ENCODE measurements at regions not wholly inside any gene's neighbourhood (a gene's known extent, or its start where the extent isn't known, plus 50 kb on each side); places are given as distances from the start of the nearest gene placed in this dataset.

GRCh38 chr18:43934781-43935471 lies 657.6 kb upstream of the SYT4 start:
- no peaks in the 10 kb centered on the region for H3K4me1 ChIP-seq (ENCODE audit: insufficient read depth, low read length)
- CTCF ChIA-PET = no interaction called here
- TF ChIP-seq, protein P1, sequence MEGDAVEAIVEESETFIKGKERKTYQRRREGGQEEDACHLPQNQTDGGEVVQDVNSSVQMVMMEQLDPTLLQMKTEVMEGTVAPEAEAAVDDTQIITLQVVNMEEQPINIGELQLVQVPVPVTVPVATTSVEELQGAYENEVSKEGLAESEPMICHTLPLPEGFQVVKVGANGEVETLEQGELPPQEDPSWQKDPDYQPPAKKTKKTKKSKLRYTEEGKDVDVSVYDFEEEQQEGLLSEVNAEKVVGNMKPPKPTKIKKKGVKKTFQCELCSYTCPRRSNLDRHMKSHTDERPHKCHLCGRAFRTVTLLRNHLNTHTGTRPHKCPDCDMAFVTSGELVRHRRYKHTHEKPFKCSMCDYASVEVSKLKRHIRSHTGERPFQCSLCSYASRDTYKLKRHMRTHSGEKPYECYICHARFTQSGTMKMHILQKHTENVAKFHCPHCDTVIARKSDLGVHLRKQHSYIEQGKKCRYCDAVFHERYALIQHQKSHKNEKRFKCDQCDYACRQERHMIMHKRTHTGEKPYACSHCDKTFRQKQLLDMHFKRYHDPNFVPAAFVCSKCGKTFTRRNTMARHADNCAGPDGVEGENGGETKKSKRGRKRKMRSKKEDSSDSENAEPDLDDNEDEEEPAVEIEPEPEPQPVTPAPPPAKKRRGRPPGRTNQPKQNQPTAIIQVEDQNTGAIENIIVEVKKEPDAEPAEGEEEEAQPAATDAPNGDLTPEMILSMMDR (IDR thresholded peaks at IDR 0.05) = no peak
- no peak overlapping the region for H3K4me3 Mint-ChIP-seq
- H3K9me3 Mint-ChIP-seq = no peaks in the 10 kb centered on the region
- POLR2A ChIA-PET = no interaction called here
- intact Hi-C loops (cut with DNase I, micrococcal nuclease) = no loop called here
- no peaks in the 10 kb centered on the region for H3K36me3 Mint-ChIP-seq (ENCODE audit: low read depth)
- no peaks in the 10 kb centered on the region for H3K27me3 Mint-ChIP-seq
- no peak for DNase-seq
- no peak overlapping the region for H3K4me3 ChIP-seq (ENCODE audit: low read length)
- H3K4me1 Mint-ChIP-seq (ENCODE audit: low read depth) = no peaks in the 10 kb centered on the region
- ATAC-seq (ENCODE audit: poor library complexity) = no peak
- no peak overlapping the region for H3K27ac ChIP-seq (ENCODE audit: low read depth in 1 of 2, low read length in 2 of 2)
- no peaks in the 10 kb centered on the region for H3K27me3 ChIP-seq (ENCODE audit: control insufficient read depth in 1 of 2, insufficient read depth in 2 of 2, low read length in 2 of 2)
- no peaks in the 10 kb centered on the region for H3K36me3 ChIP-seq (ENCODE audit: insufficient read depth, low read length)
- peaks cover 0 to 7% of the 10 kb centered on the region in 2 experiments for H3K9me3 ChIP-seq (ENCODE audit: control insufficient read depth in 1 of 2, insufficient read depth in 1 of 2, low read length in 2 of 2)
- H3K27ac Mint-ChIP-seq = no peak overlapping the region

- Mint-ChIP-seq H3K4me3 (no peak overlapping the region), H3K9me3 (peaks cover 4% of the 10 kb centered on the region), H3K27ac (no peak overlapping the region), H3K4me1 (ENCODE audit: low read depth) (no peaks in the 10 kb centered on the region), H3K27me3 (no peaks in the 10 kb centered on the region), H3K36me3 (ENCODE audit: low read depth) (no peaks in the 10 kb centered on the region)
- intact Hi-C loops (cut with DNase I, micrococcal nuclease) = no loop called here
- TF ChIP-seq, protein P1 (IDR thresholded peaks at IDR 0.05) = no peak
- Histone ChIP-seq H3K27me3 (ENCODE audit: control insufficient read depth in 1 of 2, insufficient read depth in 2 of 2, low read length in 2 of 2) (no peaks in the 10 kb centered on the region), H3K4me1 (ENCODE audit: insufficient read depth, low read length) (no peaks in the 10 kb centered on the region), H3K4me3 (ENCODE audit: low read length) (no peak overlapping the region), H3K9me3 (ENCODE audit: control insufficient read depth in 1 of 2, insufficient read depth in 1 of 2, low read length in 2 of 2) (peaks cover 0 to 7% of the 10 kb centered on the region in 2 experiments), H3K36me3 (ENCODE audit: insufficient read depth, low read length) (no peaks in the 10 kb centered on the region), H3K27ac (ENCODE audit: low read depth in 1 of 2, low read length in 2 of 2) (no peak overlapping the region)
- POLR2A ChIA-PET = no interaction called here
- DNase-seq (no peak), ATAC-seq (ENCODE audit: poor library complexity) (no peak)
- CTCF ChIA-PET = no interaction called here
Observed at GRCh38 chr18:43936176-43936575, 658.9 kb upstream of the SYT4 start.

- ChIA-PET CTCF (no interaction called here), POLR2A (no interaction called here)
- Mint-ChIP-seq H3K27ac (no peak overlapping the region), H3K27me3 (no peaks in the 10 kb centered on the region), H3K4me3 (no peak overlapping the region), H3K9me3 (peaks cover 5% of the 10 kb centered on the region), H3K36me3 (ENCODE audit: low read depth) (no peaks in the 10 kb centered on the region), H3K4me1 (ENCODE audit: low read depth) (no peaks in the 10 kb centered on the region)
- H3K36me3 ChIP-seq (ENCODE audit: insufficient read depth, low read length) = no peaks in the 10 kb centered on the region
- TF ChIP-seq, protein P1 (IDR thresholded peaks at IDR 0.05) = no peak
- DNase-seq = no peak
- no peak overlapping the region for H3K27ac ChIP-seq (ENCODE audit: low read depth in 1 of 2, low read length in 2 of 2)
- no peak for ATAC-seq (ENCODE audit: poor library complexity)
- H3K4me1 ChIP-seq (ENCODE audit: insufficient read depth, low read length) = no peaks in the 10 kb centered on the region
- no peaks in the 10 kb centered on the region for H3K27me3 ChIP-seq (ENCODE audit: control insufficient read depth in 1 of 2, insufficient read depth in 2 of 2, low read length in 2 of 2)
- no peak overlapping the region for H3K4me3 ChIP-seq (ENCODE audit: low read length)
- intact Hi-C loops (cut with DNase I, micrococcal nuclease) = no loop called here
- no peaks in the 10 kb centered on the region for H3K9me3 ChIP-seq (ENCODE audit: control insufficient read depth in 1 of 2, insufficient read depth in 1 of 2, low read length in 2 of 2)
Observed at GRCh38 chr18:43949291-43949690, 672.0 kb upstream of the SYT4 start.
